AG09309 (cell line): ENCODE measurements at regions not wholly inside any gene's neighbourhood (a gene's known extent, or its start where the extent isn't known, plus 50 kb on each side); places are given as distances from the start of the nearest gene placed in this dataset.
A peak's percentile ranks its signal among the peaks of the same experiment; 100 is the strongest.

Experiments
- DNase-seq: peaks from one replicate; pipeline ENCODE4 v3.0.0-alpha.2; 2010; ENCODE audit warnings: low read depth
- H3K4me3 ChIP-seq: 2 replicates; pipeline ENCODE4 v1.5.1; 2011; ENCODE audit warnings: mild to moderate bottlenecking, low read depth, low read length, moderate library complexity; ENCODE audit not compliant: control insufficient read depth
- CTCF ChIP-seq: IDR thresholded peaks from 2 replicates; pipeline ENCODE4 v1.5.1; 2011; ENCODE audit warnings: mild to moderate bottlenecking, low read depth, low read length, inconsistent platforms; ENCODE audit not compliant: insufficient read depth, control insufficient read depth; ENCODE audit errors: missing control alignments

- DNase-seq: no peak
- TF ChIP-seq CTCF: no peak
- H3K4me3 ChIP-seq: no peak overlapping the region
Observed at GRCh38 chr3:150306083-150306482, 102.0 kb upstream of the TSC22D2 start.

GRCh38 chr3:150303768-150304167 is 104.3 kb upstream of the TSC22D2 start:
- no peak for DNase-seq
- no peak overlapping the region for H3K4me3 ChIP-seq
- TF ChIP-seq CTCF: peak; percentile 32

- DNase-seq: no peak
- no peak overlapping the region for H3K4me3 ChIP-seq
- TF ChIP-seq CTCF: no peak
Observed at GRCh38 chr3:150302246-150302645, 105.9 kb upstream of the TSC22D2 start.

- no peak for TF ChIP-seq CTCF
- no peak overlapping the region for H3K4me3 ChIP-seq
- DNase-seq: no peak
Observed at GRCh38 chr3:150300852-150301517, 107.1 kb upstream of the TSC22D2 start.

- no peak for TF ChIP-seq CTCF
- DNase-seq: no peak
- no peak overlapping the region for H3K4me3 ChIP-seq
Observed at GRCh38 chr3:150300388-150300787, 107.7 kb upstream of the TSC22D2 start.

- H3K4me3 ChIP-seq: no peak overlapping the region
- no peak for TF ChIP-seq CTCF
- DNase-seq: no peak
Observed at GRCh38 chr3:150299201-150299600, 108.9 kb upstream of the TSC22D2 start.
